ENCODE measurements at regions not wholly inside any gene's neighbourhood (a gene's known extent, or its start where the extent isn't known, plus 50 kb on each side); places are given as distances from the start of the nearest gene placed in this dataset.

- TF ChIP-seq POLR2A (IDR thresholded peaks at IDR 0.05) (no peak), EP300 (IDR thresholded peaks at IDR 0.05) (no peak), CTCF (IDR thresholded peaks at IDR 0.05) (no peak), POLR2AphosphoS5 (IDR thresholded peaks at IDR 0.05) (no peak)
- no peaks in the 10 kb centered on the region for H3K36me3 ChIP-seq
- WGBS, 2 donors, result 77 to 80% methylated on average over 5 of the region's 5 CpGs
These were observed 183.0 kb upstream of the HAND2 start for GRCh38 chr4:173713026-173713425.

GRCh38 chr4:173707658-173708419, 177.8 kb upstream of the HAND2 start:
- H3K9me3 ChIP-seq, result no peaks in the 10 kb centered on the region

More at GRCh38 chr4:173713026-173713425, 183.0 kb upstream of the HAND2 start:
- H3K27ac ChIP-seq, result no peak overlapping the region
- DNase-seq, result no peak
- H3K27me3 ChIP-seq, result no peaks in the 10 kb centered on the region
- H3K4me1 ChIP-seq, result no peaks in the 10 kb centered on the region
- H3K9me3 ChIP-seq, result no peaks in the 10 kb centered on the region
- H3K4me3 ChIP-seq, result no peak overlapping the region
- no peak for ATAC-seq (ENCODE audit: low FRiP score in 2 of 2)

GRCh38 chr4:173704201-173704600, 174.2 kb upstream of the HAND2 start:
- Histone ChIP-seq H3K36me3 (no peaks in the 10 kb centered on the region), H3K4me3 (no peak overlapping the region), H3K9me3 (no peaks in the 10 kb centered on the region), H3K4me1 (no peaks in the 10 kb centered on the region), H3K27me3 (no peaks in the 10 kb centered on the region), H3K27ac (no peak overlapping the region)
- ATAC-seq (ENCODE audit: low FRiP score in 2 of 2) (no peak), DNase-seq (no peak)
- TF ChIP-seq POLR2AphosphoS5 (IDR thresholded peaks at IDR 0.05) (no peak), CTCF (IDR thresholded peaks at IDR 0.05) (no peak), POLR2A (IDR thresholded peaks at IDR 0.05) (no peak), EP300 (IDR thresholded peaks at IDR 0.05) (no peak)
- WGBS, 2 donors, result 61 to 63% methylated on average over 9 of the region's 9 CpGs

More at GRCh38 chr4:173707658-173708419, 177.8 kb upstream of the HAND2 start:
- DNase-seq (no peak), ATAC-seq (ENCODE audit: low FRiP score in 2 of 2) (no peak)
- H3K4me3 ChIP-seq, result no peak overlapping the region
- 90 to 94% methylated on average over 2 of the region's 2 CpGs for WGBS, 2 donors
- H3K27me3 ChIP-seq, result no peaks in the 10 kb centered on the region
- H3K36me3 ChIP-seq, result no peaks in the 10 kb centered on the region
- no peak overlapping the region for H3K27ac ChIP-seq
- no peak for TF ChIP-seq EP300 (IDR thresholded peaks at IDR 0.05)
- TF ChIP-seq POLR2AphosphoS5 (IDR thresholded peaks at IDR 0.05), result no peak
- TF ChIP-seq CTCF (IDR thresholded peaks at IDR 0.05), result no peak
- no peak for TF ChIP-seq POLR2A (IDR thresholded peaks at IDR 0.05)
- no peaks in the 10 kb centered on the region for H3K4me1 ChIP-seq

GRCh38 chr4:173703021-173703420, 173.0 kb upstream of the HAND2 start:
- no peaks in the 10 kb centered on the region for H3K36me3 ChIP-seq
- no peaks in the 10 kb centered on the region for H3K9me3 ChIP-seq
- H3K27ac ChIP-seq, result no peak overlapping the region
- DNase-seq (no peak), ATAC-seq (ENCODE audit: low FRiP score in 2 of 2) (no peak)
- no peak overlapping the region for H3K4me3 ChIP-seq
- no peak for TF ChIP-seq POLR2A (IDR thresholded peaks at IDR 0.05)
- TF ChIP-seq CTCF (IDR thresholded peaks at IDR 0.05), result no peak
- 73 to 78% methylated on average over 4 of the region's 4 CpGs for WGBS, 2 donors
- H3K27me3 ChIP-seq, result no peaks in the 10 kb centered on the region
- H3K4me1 ChIP-seq, result no peaks in the 10 kb centered on the region

GRCh38 chr4:173700650-173701049, 170.6 kb upstream of the HAND2 start:
- Histone ChIP-seq H3K4me1 (no peaks in the 10 kb centered on the region), H3K4me3 (no peak overlapping the region), H3K27me3 (no peaks in the 10 kb centered on the region), H3K27ac (no peak overlapping the region), H3K36me3 (no peaks in the 10 kb centered on the region), H3K9me3 (no peaks in the 10 kb centered on the region)
- no peak for TF ChIP-seq POLR2A (IDR thresholded peaks at IDR 0.05)
- no peak for TF ChIP-seq EP300 (IDR thresholded peaks at IDR 0.05)
- no peak for TF ChIP-seq CTCF (IDR thresholded peaks at IDR 0.05)
- TF ChIP-seq POLR2AphosphoS5 (IDR thresholded peaks at IDR 0.05), result no peak
- no peak for DNase-seq
- ATAC-seq (ENCODE audit: low FRiP score in 2 of 2), result no peak
- WGBS, 2 donors, result 79 to 84% methylated on average over 4 of the region's 4 CpGs
